ENCODE measurements at regions not wholly inside any gene's neighbourhood (a gene's known extent, or its start where the extent isn't known, plus 50 kb on each side); places are given as distances from the start of the nearest gene placed in this dataset.
A peak's percentile ranks its signal among the peaks of the same experiment; 100 is the strongest.
"Not testable (repeated sequence)": the region's sequence is repeated elsewhere in the genome, so short reads cannot be mapped to it uniquely, and the experiment has no call there.

- DNase-seq (ENCODE audit: low read depth in 3 of 3): no peak
Observed at GRCh38 chr20:29763821-29764511, 1493.5 kb upstream of the DEFB115 start.

GRCh38 chr20:29764922-29765610, 1492.4 kb upstream of the DEFB115 start:
- DNase-seq (ENCODE audit: low read depth in 3 of 3): peak in 2 of 3 experiments; percentile 12 to 16

DNA sequence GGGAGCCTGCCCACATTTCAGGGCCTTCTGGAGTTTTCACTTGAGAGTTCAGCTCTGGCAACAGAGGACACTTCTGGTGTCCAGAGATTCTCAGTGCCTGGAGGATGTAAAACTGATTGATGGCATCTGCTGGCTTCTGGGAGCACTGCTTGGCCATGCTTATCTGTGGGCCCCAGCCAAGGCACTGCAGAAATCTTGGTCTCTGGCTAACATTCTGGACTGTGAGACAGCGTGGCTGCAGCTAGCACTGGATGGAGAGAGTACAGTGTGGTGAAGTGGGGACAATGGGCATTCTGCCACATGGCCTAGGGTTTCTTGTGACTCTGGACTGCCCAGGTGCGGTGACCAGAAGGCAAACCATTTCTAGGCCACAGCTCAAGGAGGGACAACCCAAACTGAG, 1479.4 kb upstream of the DEFB115 start:
- not testable (repeated sequence) for DNase-seq (ENCODE audit: low read depth in 3 of 3)

DNA sequence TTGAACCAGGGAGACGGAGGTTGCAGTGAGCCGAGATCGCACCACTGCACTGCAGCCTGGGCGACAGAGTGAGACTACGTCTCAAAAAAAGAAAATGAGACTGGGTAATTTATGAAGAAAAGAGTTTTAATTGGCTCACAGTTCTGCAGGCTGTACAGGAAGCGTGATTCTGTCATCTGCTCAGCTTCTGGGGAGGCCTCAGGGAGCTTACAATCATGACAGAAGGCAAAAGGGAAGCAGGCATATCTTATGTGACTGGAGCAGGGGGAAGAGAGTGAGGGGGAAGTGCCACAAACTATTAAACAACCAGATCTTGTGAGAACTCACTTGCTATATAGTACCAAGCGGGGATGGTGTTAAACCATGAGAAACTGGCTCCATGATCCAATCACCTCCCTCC, 1476.2 kb upstream of the DEFB115 start:
- not testable (repeated sequence) for DNase-seq (ENCODE audit: low read depth in 3 of 3)

GRCh38 chr20:29781891-29782290, 1475.6 kb upstream of the DEFB115 start:
- DNase-seq (ENCODE audit: low read depth in 3 of 3): not testable (repeated sequence)

DNA sequence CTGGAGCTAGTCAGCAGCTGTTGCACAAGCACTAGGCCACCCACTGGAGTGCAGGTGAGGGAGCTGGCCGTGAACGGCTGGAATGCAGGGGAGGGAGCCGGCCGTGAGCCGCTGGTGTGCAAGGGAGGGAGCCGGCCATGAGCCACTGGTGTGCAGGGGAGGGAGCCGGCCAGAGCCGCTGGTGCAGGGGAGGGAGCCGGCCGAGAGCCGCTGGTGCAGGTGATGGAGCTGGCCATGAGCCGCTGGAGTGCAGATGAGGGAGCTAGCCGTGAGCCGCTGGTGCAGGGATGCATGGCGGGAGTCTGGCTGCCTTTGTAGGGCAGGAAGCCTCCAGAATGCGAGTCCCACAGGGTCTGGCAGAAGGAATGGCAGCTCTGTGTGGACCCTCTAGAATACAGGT, 1470.0 kb upstream of the DEFB115 start:
- not testable (repeated sequence) for DNase-seq (ENCODE audit: low read depth in 3 of 3)

DNA sequence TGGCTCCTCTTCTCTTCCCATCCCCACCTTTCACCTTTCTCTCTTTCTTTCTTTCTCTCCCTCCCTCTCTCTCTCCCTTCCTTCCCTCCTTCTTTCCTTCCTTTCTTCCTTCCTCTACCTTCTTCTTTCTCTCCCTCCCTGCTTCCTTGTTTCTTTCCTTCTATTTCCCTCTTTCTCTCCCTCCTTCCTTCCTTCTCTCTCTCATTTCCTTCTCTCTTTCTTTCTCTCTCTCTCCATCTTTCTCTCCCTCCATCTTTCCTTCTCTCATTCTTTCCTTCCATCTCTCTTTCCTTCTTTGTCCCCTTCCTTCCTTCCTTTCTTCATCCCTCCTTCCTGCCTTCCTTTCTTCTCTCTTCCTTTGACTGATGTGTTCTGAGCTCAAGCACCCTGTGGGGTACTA, 1467.0 kb upstream of the DEFB115 start:
- no peak for DNase-seq (ENCODE audit: low read depth in 3 of 3)

DNA sequence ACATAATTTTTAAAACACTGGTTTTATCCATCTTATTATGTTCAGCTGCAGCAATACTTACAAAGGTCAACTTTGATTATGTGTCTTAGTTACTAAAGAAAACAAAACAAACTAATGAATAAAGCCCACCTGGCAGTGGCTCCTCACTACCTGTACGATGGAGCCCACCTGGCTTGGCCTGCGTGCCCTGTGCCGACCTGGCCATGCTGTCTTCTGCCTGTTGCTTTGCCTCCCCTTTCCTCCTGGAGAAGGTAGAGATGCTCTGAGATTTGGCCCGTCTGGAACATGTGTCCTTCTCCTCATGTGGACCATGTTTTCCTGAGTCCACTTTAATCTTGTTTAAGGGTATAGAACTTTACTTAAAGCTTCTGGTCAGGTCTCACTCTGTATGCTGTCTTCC, 1426.0 kb upstream of the DEFB115 start:
- not testable (repeated sequence) for DNase-seq (ENCODE audit: low read depth in 3 of 3)

DNA sequence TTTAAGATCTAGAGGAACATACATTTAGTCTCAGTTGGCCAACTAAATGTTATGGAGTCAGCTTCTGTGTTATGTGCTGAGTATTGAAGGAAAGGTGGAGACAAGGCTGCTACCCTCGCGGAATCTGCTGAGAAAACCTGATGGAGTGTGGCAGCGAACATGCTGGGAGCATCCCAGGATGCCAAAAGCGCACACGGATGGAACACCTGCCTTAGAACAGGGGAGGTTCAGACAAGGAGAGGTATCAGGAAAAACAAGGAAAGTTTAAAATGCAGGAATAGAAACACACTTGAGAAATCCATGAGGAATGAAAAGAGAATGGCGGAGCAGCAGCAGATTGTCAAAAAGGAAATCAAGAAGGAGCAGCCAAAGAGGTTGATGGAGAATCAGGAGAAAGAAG, 1389.5 kb upstream of the DEFB115 start:
- not testable (repeated sequence) for DNase-seq (ENCODE audit: low read depth in 3 of 3)

- DNase-seq (ENCODE audit: low read depth in 3 of 3): not testable (repeated sequence)
Observed at GRCh38 chr20:29868688-29869087, 1388.8 kb upstream of the DEFB115 start.

DNA sequence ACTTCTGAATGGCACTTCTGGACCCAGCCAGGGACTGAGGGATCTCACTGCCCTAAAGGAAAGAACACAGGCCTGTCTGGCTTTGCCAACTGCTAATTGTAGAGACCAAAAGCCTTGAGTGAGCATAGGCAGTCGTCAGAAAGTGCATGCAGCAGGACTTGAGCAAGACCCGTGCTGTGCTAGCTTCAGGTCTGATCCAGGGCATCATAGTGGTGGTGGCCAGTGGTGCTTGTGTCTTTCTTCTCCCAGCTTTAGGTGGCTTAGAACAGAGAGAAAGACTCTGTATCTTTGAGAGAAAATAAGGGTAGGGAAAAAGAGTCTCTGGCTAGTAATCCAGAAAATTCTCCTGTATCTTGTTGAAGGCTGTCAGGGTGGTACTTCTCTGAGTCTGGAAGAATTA, 1385.6 kb upstream of the DEFB115 start:
- not testable (repeated sequence) for DNase-seq (ENCODE audit: low read depth in 3 of 3)

GRCh38 chr20:29873946-29874345, 1383.5 kb upstream of the DEFB115 start:
- DNase-seq (ENCODE audit: low read depth in 3 of 3): no peak

GRCh38 chr20:29874476-29875202, 1382.8 kb upstream of the DEFB115 start:
- no peak for DNase-seq (ENCODE audit: low read depth in 3 of 3)

DNA sequence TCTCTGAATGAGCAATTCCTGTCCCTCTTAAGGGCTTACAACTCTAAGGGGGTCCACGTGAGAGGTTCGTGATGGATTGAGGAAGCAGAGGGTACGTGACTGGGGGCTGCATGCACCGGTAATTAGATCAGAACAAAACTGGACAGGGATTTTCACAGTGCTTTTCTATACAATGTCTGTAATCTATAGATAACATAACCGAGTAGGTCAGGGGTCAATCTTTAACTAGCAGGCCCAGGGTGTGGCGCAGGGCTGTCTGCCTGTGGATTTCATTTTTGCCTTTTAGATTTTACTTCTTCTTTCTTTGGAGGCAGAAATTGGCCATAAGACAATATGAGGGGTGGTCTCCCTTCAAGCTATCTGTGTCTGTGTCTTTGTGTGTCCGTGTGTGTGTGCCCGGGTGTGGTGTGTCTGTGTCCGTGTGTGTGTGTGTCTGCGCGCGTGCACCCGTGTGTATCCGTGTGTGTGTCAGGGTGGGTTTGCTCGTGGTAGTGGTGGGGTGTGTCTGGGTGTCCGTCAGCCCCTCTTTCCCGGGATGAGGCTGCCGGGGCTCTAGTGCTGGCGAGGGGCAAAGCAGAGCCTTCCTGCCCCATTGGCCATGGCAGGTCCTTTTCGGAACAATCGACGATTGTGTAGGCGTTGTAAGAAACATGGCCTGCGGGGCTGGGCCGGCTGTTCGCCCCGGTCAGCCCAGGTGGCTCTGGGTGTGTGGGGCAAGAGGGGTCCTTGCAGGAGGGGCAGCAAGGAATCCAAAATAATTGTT, 1382.0 kb upstream of the DEFB115 start:
- DNase-seq (ENCODE audit: low read depth in 3 of 3): not testable (repeated sequence)

GRCh38 chr20:29876084-29876910, 1381.2 kb upstream of the DEFB115 start:
- DNase-seq (ENCODE audit: low read depth in 3 of 3): not testable (repeated sequence)

DNA sequence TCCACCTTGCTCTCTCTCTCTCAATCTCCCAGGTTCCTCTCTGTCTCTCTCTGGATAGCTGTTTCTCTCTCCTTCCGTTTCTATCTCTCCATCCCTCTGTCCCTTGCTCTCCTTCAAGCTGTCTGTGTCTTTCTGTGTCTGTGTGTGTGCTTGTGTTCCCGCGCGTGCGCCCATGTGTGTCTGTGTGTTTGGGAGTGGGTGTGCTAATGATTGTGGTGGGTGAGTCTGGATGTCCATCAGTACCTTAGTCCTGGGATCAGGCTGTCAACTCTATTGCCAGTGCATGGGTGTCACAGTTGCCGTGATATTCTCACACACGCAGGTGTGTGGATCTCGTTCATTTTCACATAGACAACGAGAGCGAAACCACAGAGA, 1380.6 kb upstream of the DEFB115 start:
- no peak for DNase-seq (ENCODE audit: low read depth in 3 of 3)

- not testable (repeated sequence) for DNase-seq (ENCODE audit: low read depth in 3 of 3)
Observed at GRCh38 chr20:29877411-29878280, 1379.8 kb upstream of the DEFB115 start.

GRCh38 chr20:29878281-29878741, 1379.2 kb upstream of the DEFB115 start:
- DNase-seq (ENCODE audit: low read depth in 3 of 3): no peak

GRCh38 chr20:29878777-29879442, 1378.6 kb upstream of the DEFB115 start:
- DNase-seq (ENCODE audit: low read depth in 3 of 3): no peak
